Mesenchymal stem cell (in vitro differentiated cells and primary cell): ENCODE measurements at regions not wholly inside any gene's neighbourhood (a gene's known extent, or its start where the extent isn't known, plus 50 kb on each side); places are given as distances from the start of the nearest gene placed in this dataset.

ENCODE experiments used
- DNase-seq: peaks from one replicate; pipeline ENCODE4 v3.0.0-alpha.2; 2013
- H2AFZ ChIP-seq: one replicate; pipeline ENCODE4 v1.6.1; 2013; ENCODE audit warnings: low read depth, mild to moderate bottlenecking, control low read depth, inconsistent platforms, low read length, moderate library complexity
- H2AK5ac ChIP-seq: 2 replicates; pipeline ENCODE4 v1.6.1; 2013; ENCODE audit warnings: low read length, moderate library complexity, mild to moderate bottlenecking, inconsistent platforms; ENCODE audit not compliant: severe bottlenecking
- H2BK120ac ChIP-seq: one replicate; pipeline ENCODE4 v1.6.1; 2013; ENCODE audit warnings: low read depth, mild to moderate bottlenecking, inconsistent platforms, low read length, moderate library complexity
- H2BK12ac ChIP-seq, 2 experiments: one replicate each; pipeline ENCODE4 v1.6.1; 2013; ENCODE audit warnings: inconsistent platforms in 2 of 2, low read length in 2 of 2, mild to moderate bottlenecking in 2 of 2, moderate library complexity in 2 of 2, control low read depth in 1 of 2
- H2BK15ac ChIP-seq: one replicate; pipeline ENCODE4 v1.6.1; 2013; ENCODE audit warnings: mild to moderate bottlenecking, low read depth, inconsistent platforms; ENCODE audit not compliant: poor library complexity, severe bottlenecking
- H2BK5ac ChIP-seq: 2 replicates; pipeline ENCODE4 v1.6.1; 2013; ENCODE audit warnings: low read depth, mild to moderate bottlenecking, low read length, control low read depth, inconsistent platforms; ENCODE audit not compliant: poor library complexity, severe bottlenecking
- H3K14ac ChIP-seq, 2 experiments: one replicate each; pipeline ENCODE4 v1.6.1; 2013; ENCODE audit warnings: inconsistent platforms in 2 of 2, low read length in 2 of 2, control low read depth in 1 of 2, mild to moderate bottlenecking in 1 of 2, moderate library complexity in 1 of 2
- H3K18ac ChIP-seq, 2 experiments: one replicate each; pipeline ENCODE4 v1.6.1; 2013; ENCODE audit warnings: inconsistent platforms in 2 of 2, low read length in 2 of 2, control low read depth in 1 of 2, low read depth in 1 of 2, mild to moderate bottlenecking in 1 of 2
- H3K23ac ChIP-seq, 2 experiments: one replicate each; pipeline ENCODE4 v1.6.1; 2013; ENCODE audit warnings: inconsistent platforms in 2 of 2, low read length in 2 of 2, mild to moderate bottlenecking in 2 of 2, moderate library complexity in 2 of 2, control low read depth in 1 of 2
- H3K27ac ChIP-seq: 2 replicates; pipeline ENCODE4 v1.5.1; 2013; ENCODE audit warnings: mild to moderate bottlenecking, moderate library complexity, low read length, control low read depth, inconsistent platforms; ENCODE audit not compliant: poor library complexity, severe bottlenecking
- H3K27me3 ChIP-seq, 2 experiments: 2 replicates each; pipeline versions ENCODE4 v1.6.1 to v1.7.0; 2013; ENCODE audit warnings: low read length in 2 of 2, mild to moderate bottlenecking in 2 of 2, moderate library complexity in 2 of 2, control low read depth in 1 of 2, inconsistent platforms in 1 of 2; ENCODE audit not compliant: control insufficient read depth in 1 of 2, insufficient read depth in 1 of 2
- H3K36me3 ChIP-seq, 2 experiments: 2 replicates each; pipeline versions ENCODE4 v1.6.1 to v1.7.0; 2013; ENCODE audit warnings: low read length in 2 of 2, control low read depth in 1 of 2, inconsistent platforms in 1 of 2, low read depth in 1 of 2, mild to moderate bottlenecking in 1 of 2; ENCODE audit not compliant: insufficient read depth in 2 of 2, control insufficient read depth in 1 of 2
- H3K4ac ChIP-seq, 2 experiments: one replicate each; pipeline ENCODE4 v1.6.1; 2013; ENCODE audit warnings: inconsistent platforms in 2 of 2, low read length in 2 of 2, mild to moderate bottlenecking in 2 of 2, moderate library complexity in 2 of 2, control low read depth in 1 of 2, low read depth in 1 of 2
- H3K4me1 ChIP-seq: 2 replicates; pipeline ENCODE4 v1.6.1; 2013; ENCODE audit warnings: low read depth, low read length, control low read depth; ENCODE audit not compliant: control insufficient read depth, insufficient read depth
- H3K4me2 ChIP-seq: 2 replicates; pipeline ENCODE4 v1.6.1; 2013; ENCODE audit warnings: low read length, mild to moderate bottlenecking, inconsistent platforms; ENCODE audit not compliant: poor library complexity, severe bottlenecking
- H3K4me3 ChIP-seq, 2 experiments: 2 replicates each; pipeline versions ENCODE4 v1.5.1 to v1.7.0; 2013; ENCODE audit warnings: low read length in 2 of 2, mild to moderate bottlenecking in 2 of 2, control low read depth in 1 of 2, low read depth in 1 of 2; ENCODE audit not compliant: insufficient read depth in 1 of 2
- H3K79me1 ChIP-seq: replicated peaks from 2 replicates; pipeline ENCODE4 v1.6.1; 2013; ENCODE audit warnings: mild to moderate bottlenecking, control low read depth, low read length, inconsistent platforms; ENCODE audit not compliant: poor library complexity, severe bottlenecking
- H3K9ac ChIP-seq: 2 replicates; pipeline ENCODE4 v1.7.0; 2013; ENCODE audit warnings: mild to moderate bottlenecking, low read length, moderate library complexity
- H3K9me3 ChIP-seq: 2 replicates; pipeline ENCODE4 v1.7.0; 2013; ENCODE audit warnings: mild to moderate bottlenecking, low read length; ENCODE audit not compliant: control insufficient read depth
- H4K8ac ChIP-seq: one replicate; pipeline ENCODE4 v1.6.1; 2013; ENCODE audit warnings: inconsistent platforms, mild to moderate bottlenecking, low read length, moderate library complexity
- H4K91ac ChIP-seq: one replicate; pipeline ENCODE4 v1.6.1; 2013; ENCODE audit warnings: mild to moderate bottlenecking, low read length, inconsistent platforms
- WGBS: methylation state at CpG from one replicate; pipeline ENCODE4 v1.1.7; 2013; ENCODE audit warnings: mixed read lengths; 5-methylcytosine and 5-hydroxymethylcytosine counted together

DNA sequence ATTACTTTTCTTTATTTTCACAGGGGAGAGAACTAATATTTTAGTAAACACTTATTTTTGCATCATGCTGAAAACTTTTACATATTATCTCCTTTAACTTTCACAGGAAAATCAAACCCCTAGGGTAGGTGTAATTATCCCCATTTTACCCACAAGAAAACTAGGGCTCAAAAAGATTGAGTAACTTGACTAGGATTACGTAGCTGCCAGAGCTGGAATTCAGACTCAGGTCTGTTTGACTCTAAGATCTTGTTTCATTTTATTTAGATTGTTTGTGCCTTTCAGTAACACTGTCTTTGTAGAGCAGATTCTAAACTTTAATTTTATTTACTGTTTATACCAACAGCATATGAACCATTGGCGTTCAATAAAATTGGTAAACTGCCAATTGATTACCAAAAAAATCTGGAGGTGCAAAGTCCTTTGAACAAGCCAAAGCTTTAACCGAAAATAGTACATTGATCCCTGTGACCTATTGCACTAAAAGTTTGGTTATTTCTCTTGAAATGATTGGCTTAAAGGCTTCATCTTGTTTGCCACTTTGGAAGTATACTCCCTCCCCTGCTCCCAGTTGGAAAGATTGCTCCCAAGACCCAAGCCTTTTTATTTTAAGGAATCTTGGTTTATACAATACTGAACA is 71.0 kb upstream of the WDR26 start:
- Histone ChIP-seq H3K14ac (no peak overlapping the region), H2BK120ac (no peak overlapping the region), H2BK12ac (no peak overlapping the region), H2AFZ (no peak overlapping the region), H2BK15ac (no peak overlapping the region), H3K36me3 (no peaks in the 10 kb centered on the region), H3K4me1 (peaks cover 21% of the 10 kb centered on the region), H3K4ac (no peak overlapping the region), H3K27me3 (no peaks in the 10 kb centered on the region), H4K8ac (no peak overlapping the region), H3K23ac (no peak overlapping the region), H2AK5ac (no peak overlapping the region), H2BK5ac (no peak overlapping the region), H3K4me2 (no peak overlapping the region), H3K79me1 (no peaks in the 10 kb centered on the region), H3K18ac (no peak overlapping the region), H3K27ac (no peak overlapping the region), H3K9me3 (no peaks in the 10 kb centered on the region), H4K91ac (no peak overlapping the region), H3K9ac (peak overlapping the region; percentile 43), H3K4me3 (peak overlapping the region in 1 of 2 experiments; percentile 21)
- WGBS, result 100% methylated on average over 2 of the region's 3 CpGs
- DNase-seq, result no peak

DNA sequence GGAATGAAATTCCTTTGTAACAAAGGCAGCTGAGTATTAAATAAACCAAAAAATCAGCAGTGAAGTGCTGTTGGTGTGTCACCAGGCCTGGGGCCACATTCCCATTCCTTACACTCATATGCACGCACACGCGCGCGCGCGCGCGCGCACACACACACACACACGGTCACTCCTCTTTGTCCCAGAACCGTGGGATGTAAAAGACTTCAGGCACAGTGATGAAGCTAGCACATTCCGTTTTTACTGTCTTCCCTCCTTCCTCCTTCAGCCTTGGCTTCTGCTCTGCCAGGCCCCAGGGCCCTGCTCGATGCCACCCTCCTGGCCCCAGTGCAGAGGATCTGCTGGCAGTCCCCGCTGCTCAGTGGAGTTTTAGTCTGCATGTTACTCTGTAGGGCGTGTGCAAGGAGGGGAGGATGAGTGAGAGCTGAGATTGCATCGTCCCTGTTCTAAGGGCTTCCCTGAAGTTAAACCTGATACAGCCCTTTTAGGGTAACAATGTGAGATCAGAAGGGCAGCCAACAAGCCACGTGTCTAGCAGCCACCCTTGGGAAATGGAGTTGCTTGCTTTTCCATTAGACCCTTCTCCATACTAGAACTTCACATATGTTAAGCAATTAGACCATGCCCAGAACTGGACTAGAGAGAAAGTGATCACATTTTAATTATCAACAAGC is 71.7 kb upstream of the WDR26 start:
- no peak overlapping the region for H3K4me2 ChIP-seq
- no peak overlapping the region for H2BK5ac ChIP-seq
- H4K91ac ChIP-seq, result peak overlapping the region; percentile 12
- H3K27me3 ChIP-seq, result no peaks in the 10 kb centered on the region
- peak overlapping the region in 1 of 2 experiments; percentile 21 for H3K4me3 ChIP-seq
- WGBS, result 81% methylated on average over 17 of the region's 18 CpGs
- no peak overlapping the region for H3K14ac ChIP-seq
- H3K9me3 ChIP-seq, result no peaks in the 10 kb centered on the region
- H3K18ac ChIP-seq, result peak overlapping the region; percentile 59 to 67
- H2BK15ac ChIP-seq, result peak overlapping the region; percentile 87
- peaks cover 21% of the 10 kb centered on the region for H3K4me1 ChIP-seq
- no peak overlapping the region for H2BK120ac ChIP-seq
- no peak overlapping the region for H2AK5ac ChIP-seq
- H3K36me3 ChIP-seq, result no peaks in the 10 kb centered on the region
- H4K8ac ChIP-seq, result peak overlapping the region; percentile 73
- H3K9ac ChIP-seq, result peak overlapping the region; percentile 43
- no peak overlapping the region for H2AFZ ChIP-seq
- H3K27ac ChIP-seq, result no peak overlapping the region
- H3K23ac ChIP-seq, result no peak overlapping the region
- no peaks in the 10 kb centered on the region for H3K79me1 ChIP-seq
- peak overlapping the region; percentile 46 to 53 for H2BK12ac ChIP-seq
- H3K4ac ChIP-seq, result peak overlapping the region; percentile 1 to 15
- DNase-seq, result no peak

DNA sequence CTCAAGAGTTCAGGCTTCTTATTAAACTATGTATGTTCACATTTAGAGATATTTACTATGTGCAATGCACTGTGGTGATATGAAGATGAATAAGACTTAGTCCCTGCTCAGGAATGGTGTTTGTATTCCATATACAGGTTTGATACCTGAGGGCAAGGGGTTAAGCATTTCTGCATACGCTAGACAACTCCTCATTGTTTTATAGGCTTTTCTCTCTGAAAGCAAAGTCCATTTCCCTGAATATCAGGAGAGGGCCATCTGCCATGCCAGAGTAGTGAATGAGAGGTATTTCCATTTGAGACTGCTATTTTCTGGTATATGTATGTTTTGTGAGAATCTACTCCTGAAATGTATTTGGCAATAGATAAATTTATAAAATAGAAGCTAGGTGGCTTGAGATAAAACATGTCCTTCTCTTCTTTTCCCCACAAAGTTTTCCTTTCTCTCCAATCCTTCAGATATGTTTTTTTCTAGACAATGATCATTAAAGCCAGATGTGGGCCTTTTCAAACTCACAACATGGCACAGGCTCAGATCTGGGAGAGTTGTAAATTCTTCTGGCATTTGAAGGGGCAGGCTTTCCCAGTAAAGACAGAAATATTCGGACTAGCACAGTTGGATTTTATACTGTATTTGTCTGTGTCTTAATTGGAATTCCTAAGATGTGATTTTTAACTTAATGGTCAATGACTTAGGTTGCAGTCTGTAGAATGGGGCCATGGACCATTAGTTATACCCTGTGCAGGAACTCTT is 73.3 kb upstream of the WDR26 start:
- peaks cover 13% of the 10 kb centered on the region for H3K4me1 ChIP-seq
- no peak overlapping the region for H2AFZ ChIP-seq
- DNase-seq, result no peak
- no peak overlapping the region for H3K14ac ChIP-seq
- no peak overlapping the region for H4K8ac ChIP-seq
- no peak overlapping the region for H2BK12ac ChIP-seq
- no peak overlapping the region for H2AK5ac ChIP-seq
- no peak overlapping the region for H4K91ac ChIP-seq
- H3K9ac ChIP-seq, result peak overlapping the region; percentile 21
- H3K23ac ChIP-seq, result no peak overlapping the region
- no peak overlapping the region for H2BK120ac ChIP-seq
- H3K4me3 ChIP-seq, result no peak overlapping the region
- no peak overlapping the region for H2BK5ac ChIP-seq
- H3K4ac ChIP-seq, result no peak overlapping the region
- no peak overlapping the region for H3K18ac ChIP-seq
- no peak overlapping the region for H3K4me2 ChIP-seq
- no peaks in the 10 kb centered on the region for H3K36me3 ChIP-seq
- no peaks in the 10 kb centered on the region for H3K27me3 ChIP-seq
- no peaks in the 10 kb centered on the region for H3K79me1 ChIP-seq
- no peak overlapping the region for H2BK15ac ChIP-seq
- 88% methylated on average over 2 of the region's 2 CpGs for WGBS
- no peaks in the 10 kb centered on the region for H3K9me3 ChIP-seq
- no peak overlapping the region for H3K27ac ChIP-seq

DNA sequence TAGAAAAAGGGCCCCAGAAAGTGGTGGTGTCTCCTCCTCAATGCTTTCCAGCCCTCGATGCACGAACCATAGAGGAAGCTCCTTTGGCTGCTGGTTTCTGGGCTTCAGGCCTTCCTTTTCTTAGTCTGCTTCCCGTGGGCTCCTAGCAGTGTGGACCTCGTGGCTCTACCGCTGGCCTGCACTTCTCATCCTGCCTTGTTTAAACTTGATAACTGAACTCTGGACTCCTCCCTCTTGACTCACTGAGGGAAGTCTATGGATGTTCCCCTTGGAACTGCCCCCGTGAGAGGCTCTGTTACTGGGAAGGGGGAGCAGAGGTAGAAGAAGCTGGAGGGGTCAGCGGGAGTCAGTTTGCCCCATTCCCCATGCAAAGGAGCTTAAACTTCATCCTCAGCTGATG is 75.3 kb upstream of the WDR26 start:
- Histone ChIP-seq H2BK12ac (peak overlapping the region; percentile 71 to 99), H3K79me1 (no peaks in the 10 kb centered on the region), H2BK120ac (peak overlapping the region; percentile 98), H2BK5ac (no peak overlapping the region), H3K9ac (peak overlapping the region; percentile 24), H3K4ac (peak overlapping the region; percentile 7 to 27), H4K8ac (peak overlapping the region; percentile 89), H2BK15ac (peak overlapping the region; percentile 90), H3K23ac (no peak overlapping the region), H3K4me2 (no peak overlapping the region), H3K9me3 (no peaks in the 10 kb centered on the region), H3K18ac (peak overlapping the region; percentile 94 to 98), H4K91ac (peak overlapping the region; percentile 80), H3K27ac (no peak overlapping the region), H3K14ac (no peak overlapping the region), H2AK5ac (peak overlapping the region; percentile 17), H3K36me3 (no peaks in the 10 kb centered on the region), H2AFZ (no peak overlapping the region), H3K4me1 (peaks cover 8% of the 10 kb centered on the region), H3K4me3 (no peak overlapping the region), H3K27me3 (no peaks in the 10 kb centered on the region)
- peak; percentile 47 for DNase-seq
- WGBS, result 72% methylated on average over 7 of the region's 7 CpGs
